NCI-H748 treated with DMSO at 0.1 percent for 48 hours (cell line): ENCODE measurements at regions not wholly inside any gene's neighbourhood (a gene's known extent, or its start where the extent isn't known, plus 50 kb on each side); places are given as distances from the start of the nearest gene placed in this dataset.
"Not testable (repeated sequence)": the region's sequence is repeated elsewhere in the genome, so short reads cannot be mapped to it uniquely, and the experiment has no call there.

ENCODE experiments used
- DNase-seq: peaks from one replicate; lab custom pipeline; 2025; lab: John Stamatoyannopoulos, UW

GRCh38 chr12:59345406-59345805, 250.4 kb upstream of the SLC16A7 start:
- no peak for DNase-seq

GRCh38 chr12:59344224-59344623, 251.6 kb upstream of the SLC16A7 start:
- DNase-seq, result no peak

GRCh38 chr12:59329462-59329861, 266.4 kb upstream of the SLC16A7 start:
- no peak for DNase-seq

- DNase-seq, result not testable (repeated sequence)
These were observed 267.3 kb upstream of the SLC16A7 start for GRCh38 chr12:59328395-59329075.

- DNase-seq, result not testable (repeated sequence)
These were observed 269.4 kb upstream of the SLC16A7 start for GRCh38 chr12:59326457-59326856.

GRCh38 chr12:59322473-59322872, 273.4 kb upstream of the SLC16A7 start:
- peak; percentile 42 for DNase-seq

GRCh38 chr12:59321278-59321677, 274.6 kb upstream of the SLC16A7 start:
- no peak for DNase-seq

- DNase-seq, result no peak
These were observed 275.7 kb upstream of the SLC16A7 start for GRCh38 chr12:59320112-59320511.

- no peak for DNase-seq
These were observed 276.9 kb upstream of the SLC16A7 start for GRCh38 chr12:59318940-59319339.

GRCh38 chr12:59317598-59317997, 278.2 kb upstream of the SLC16A7 start:
- no peak for DNase-seq

GRCh38 chr12:59316938-59317337, 278.9 kb upstream of the SLC16A7 start:
- no peak for DNase-seq

GRCh38 chr12:59316354-59316753, 279.5 kb upstream of the SLC16A7 start:
- not testable (repeated sequence) for DNase-seq

GRCh38 chr12:59314209-59314608, 281.6 kb upstream of the SLC16A7 start:
- DNase-seq, result no peak

- DNase-seq, result no peak
These were observed 291.6 kb upstream of the SLC16A7 start for GRCh38 chr12:59304077-59304721.

GRCh38 chr12:59298296-59298695, 297.5 kb upstream of the SLC16A7 start:
- no peak for DNase-seq

GRCh38 chr12:59294221-59294620, 301.6 kb upstream of the SLC16A7 start:
- no peak for DNase-seq

GRCh38 chr12:59282999-59283398, 312.8 kb upstream of the SLC16A7 start:
- DNase-seq, result no peak

GRCh38 chr12:59273561-59273960, 322.3 kb upstream of the SLC16A7 start:
- not testable (repeated sequence) for DNase-seq

- DNase-seq, result no peak
These were observed 327.5 kb upstream of the SLC16A7 start for GRCh38 chr12:59268295-59268809.

- DNase-seq, result no peak
These were observed 335.6 kb upstream of the SLC16A7 start for GRCh38 chr12:59260202-59260601.

GRCh38 chr12:59252731-59253130, 332.4 kb upstream of the LRIG3 start:
- no peak for DNase-seq

- no peak for DNase-seq
These were observed 330.5 kb upstream of the LRIG3 start for GRCh38 chr12:59250766-59251165.

- no peak for DNase-seq
These were observed 319.7 kb upstream of the LRIG3 start for GRCh38 chr12:59240048-59240447.

GRCh38 chr12:59234391-59234790, 314.1 kb upstream of the LRIG3 start:
- DNase-seq, result no peak
